Natural killer cell (primary cell): ENCODE measurements at regions not wholly inside any gene's neighbourhood (a gene's known extent, or its start where the extent isn't known, plus 50 kb on each side); places are given as distances from the start of the nearest gene placed in this dataset.

Experiments
- ATAC-seq, 3 donors: fragments of 150-1000 bp in 2 of 3; fragments of 200-7000 bp in 1 of 3; cut with Tn5 transposase; 1 replicate in 1 of 3; 2 replicates in 2 of 3; pipeline ENCODE4 v1.10.0; 2021; ENCODE audit warnings: mild to moderate bottlenecking in 2 of 3, moderate library complexity in 2 of 3
- DNase-seq, 2 donors: peaks; one replicate each; pipeline versions ENCODE4 v3.0.0 to v3.0.0-alpha.2; 2013 to 2021; ENCODE audit warnings: mixed read lengths in 1 of 2
- H3K27ac ChIP-seq: one replicate; pipeline ENCODE4 v1.5.1; 2013; ENCODE audit warnings: mild to moderate bottlenecking, low read length
- H3K27me3 ChIP-seq: one replicate; pipeline ENCODE4 v1.6.1; 2013; ENCODE audit warnings: low read length; ENCODE audit not compliant: control insufficient read depth, insufficient read depth
- H3K36me3 ChIP-seq: one replicate; pipeline ENCODE4 v1.6.1; 2013; ENCODE audit warnings: low read length; ENCODE audit not compliant: control insufficient read depth, insufficient read depth
- H3K4me1 ChIP-seq: one replicate; pipeline ENCODE4 v1.6.1; 2013; ENCODE audit warnings: low read length; ENCODE audit not compliant: control insufficient read depth, insufficient read depth
- H3K4me3 ChIP-seq: one replicate; pipeline ENCODE4 v1.5.1; 2013; ENCODE audit warnings: low read length
- H3K9me3 ChIP-seq: one replicate; pipeline ENCODE4 v1.6.1; 2013; ENCODE audit warnings: low read length; ENCODE audit not compliant: control insufficient read depth, insufficient read depth
- H3K27ac Mint-ChIP-seq, 2 donors: one replicate each; pipeline ENCODE4 v1.8.0; 2022; ENCODE audit warnings: mild to moderate bottlenecking in 2 of 2, mixed read lengths in 2 of 2, moderate library complexity in 1 of 2
- H3K27me3 Mint-ChIP-seq, 2 donors: one replicate each; pipeline ENCODE4 v1.8.0; 2022; ENCODE audit warnings: low read depth in 2 of 2, mixed read lengths in 2 of 2
- H3K36me3 Mint-ChIP-seq: one replicate; pipeline ENCODE4 v1.8.0; 2022; ENCODE audit warnings: mixed read lengths
- H3K4me1 Mint-ChIP-seq, 2 donors: one replicate each; pipeline ENCODE4 v1.8.0; 2022; ENCODE audit warnings: mixed read lengths in 2 of 2
- H3K4me3 Mint-ChIP-seq: one replicate; pipeline ENCODE4 v1.8.0; 2022; ENCODE audit warnings: mild to moderate bottlenecking, moderate library complexity, mixed read lengths
- H3K9me3 Mint-ChIP-seq, 2 donors: one replicate each; pipeline ENCODE4 v1.8.0; 2022; ENCODE audit warnings: mixed read lengths in 2 of 2
- WGBS: methylation state at CpG from one replicate; pipeline ENCODE4 v1.1.7; 2013; ENCODE audit warnings: missing lambda C conversion rate; ENCODE audit not compliant: insufficient coverage; 5-methylcytosine and 5-hydroxymethylcytosine counted together
- intact Hi-C: fragments of 100-400 bp; cut with micrococcal nuclease; formaldehyde crosslinking; loops from one replicate; pipeline ENCODE4 v1.14.2; 2022
- TF ChIP-seq, protein P1 (sequence below): fragments of 200-600 bp; IDR thresholded peaks from one replicate; pipeline ENCODE4 v1.8.0; 2022; ENCODE audit warnings: antibody characterized with exemption

DNA sequence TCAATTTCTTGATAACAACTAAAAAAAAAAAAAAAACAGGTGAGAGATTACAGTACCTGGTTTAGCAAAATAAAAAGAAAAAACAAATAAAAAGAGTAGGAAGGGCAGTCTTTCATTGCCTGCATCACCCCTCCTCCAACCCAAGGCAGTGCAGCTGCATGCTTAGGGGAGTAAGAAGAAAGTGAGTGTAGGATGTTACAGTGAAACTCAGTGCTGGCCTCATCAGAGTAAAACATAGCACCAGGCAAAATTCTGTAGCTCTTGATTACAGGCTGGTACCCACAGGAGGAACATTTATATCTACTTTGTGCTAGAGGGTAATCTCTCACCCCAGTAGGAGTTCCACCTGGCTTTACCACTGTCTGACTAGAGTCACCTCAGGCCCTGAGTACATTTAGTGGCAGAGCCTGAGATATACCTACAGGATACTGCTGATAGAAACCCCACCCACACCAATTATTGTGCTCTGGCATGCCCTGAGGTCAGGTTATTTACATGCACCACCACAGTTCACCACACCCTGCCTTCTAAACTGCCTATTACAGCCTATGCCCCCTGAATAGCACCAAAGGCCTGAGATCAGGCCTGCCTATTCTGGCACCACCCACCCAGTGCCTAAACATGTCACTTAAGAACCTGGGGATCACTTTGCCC lies 241.6 kb downstream of the PAPSS1 start:
- Mint-ChIP-seq H3K9me3 (peaks cover 6 to 8% of the 10 kb centered on the region in 2 donors), H3K4me1 (no peaks in the 10 kb centered on the region), H3K36me3 (peaks cover 7% of the 10 kb centered on the region), H3K27me3 (no peaks in the 10 kb centered on the region), H3K4me3 (no peak overlapping the region), H3K27ac (no peak overlapping the region)
- Histone ChIP-seq H3K4me3 (no peak overlapping the region), H3K4me1 (no peaks in the 10 kb centered on the region), H3K9me3 (peaks cover 10% of the 10 kb centered on the region), H3K36me3 (no peaks in the 10 kb centered on the region), H3K27me3 (no peaks in the 10 kb centered on the region), H3K27ac (no peak overlapping the region)
- no peak for DNase-seq
- intact Hi-C loops = no loop called here
- TF ChIP-seq, protein P1, sequence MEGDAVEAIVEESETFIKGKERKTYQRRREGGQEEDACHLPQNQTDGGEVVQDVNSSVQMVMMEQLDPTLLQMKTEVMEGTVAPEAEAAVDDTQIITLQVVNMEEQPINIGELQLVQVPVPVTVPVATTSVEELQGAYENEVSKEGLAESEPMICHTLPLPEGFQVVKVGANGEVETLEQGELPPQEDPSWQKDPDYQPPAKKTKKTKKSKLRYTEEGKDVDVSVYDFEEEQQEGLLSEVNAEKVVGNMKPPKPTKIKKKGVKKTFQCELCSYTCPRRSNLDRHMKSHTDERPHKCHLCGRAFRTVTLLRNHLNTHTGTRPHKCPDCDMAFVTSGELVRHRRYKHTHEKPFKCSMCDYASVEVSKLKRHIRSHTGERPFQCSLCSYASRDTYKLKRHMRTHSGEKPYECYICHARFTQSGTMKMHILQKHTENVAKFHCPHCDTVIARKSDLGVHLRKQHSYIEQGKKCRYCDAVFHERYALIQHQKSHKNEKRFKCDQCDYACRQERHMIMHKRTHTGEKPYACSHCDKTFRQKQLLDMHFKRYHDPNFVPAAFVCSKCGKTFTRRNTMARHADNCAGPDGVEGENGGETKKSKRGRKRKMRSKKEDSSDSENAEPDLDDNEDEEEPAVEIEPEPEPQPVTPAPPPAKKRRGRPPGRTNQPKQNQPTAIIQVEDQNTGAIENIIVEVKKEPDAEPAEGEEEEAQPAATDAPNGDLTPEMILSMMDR = no peak
- ATAC-seq = no peak

DNA sequence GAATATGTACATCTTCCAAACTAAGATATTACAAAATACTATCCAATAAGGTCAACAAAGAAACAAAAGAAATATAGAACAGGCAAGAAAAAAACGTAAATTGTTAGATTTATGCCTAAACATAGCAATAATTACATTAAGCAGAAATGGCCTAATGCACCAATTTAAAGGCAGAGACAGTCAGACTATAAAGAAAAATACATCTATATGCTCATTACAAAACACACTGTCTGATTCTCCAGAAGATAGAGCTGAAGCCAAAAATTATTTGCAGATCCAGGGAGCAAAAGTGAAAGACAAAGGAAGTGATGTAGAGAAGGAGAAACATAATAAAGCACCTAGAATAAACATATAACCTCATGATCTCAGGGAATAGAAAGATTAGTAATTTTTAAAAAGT lies 246.9 kb downstream of the PAPSS1 start:
- no peak for ATAC-seq
- H3K27me3 ChIP-seq = no peaks in the 10 kb centered on the region
- Mint-ChIP-seq H3K9me3 (peaks cover 6 to 7% of the 10 kb centered on the region in 2 donors), H3K4me1 (no peaks in the 10 kb centered on the region), H3K27ac (no peak overlapping the region), H3K4me3 (no peak overlapping the region), H3K36me3 (no peaks in the 10 kb centered on the region), H3K27me3 (no peaks in the 10 kb centered on the region)
- no peaks in the 10 kb centered on the region for H3K4me1 ChIP-seq
- H3K36me3 ChIP-seq = no peaks in the 10 kb centered on the region
- intact Hi-C loops = no loop called here
- no peak overlapping the region for H3K27ac ChIP-seq
- DNase-seq = no peak
- no peak overlapping the region for H3K4me3 ChIP-seq
- WGBS = 83% methylated on average over 1 of the region's 1 CpG
- H3K9me3 ChIP-seq = no peaks in the 10 kb centered on the region
- TF ChIP-seq, protein P1 = no peak

DNA sequence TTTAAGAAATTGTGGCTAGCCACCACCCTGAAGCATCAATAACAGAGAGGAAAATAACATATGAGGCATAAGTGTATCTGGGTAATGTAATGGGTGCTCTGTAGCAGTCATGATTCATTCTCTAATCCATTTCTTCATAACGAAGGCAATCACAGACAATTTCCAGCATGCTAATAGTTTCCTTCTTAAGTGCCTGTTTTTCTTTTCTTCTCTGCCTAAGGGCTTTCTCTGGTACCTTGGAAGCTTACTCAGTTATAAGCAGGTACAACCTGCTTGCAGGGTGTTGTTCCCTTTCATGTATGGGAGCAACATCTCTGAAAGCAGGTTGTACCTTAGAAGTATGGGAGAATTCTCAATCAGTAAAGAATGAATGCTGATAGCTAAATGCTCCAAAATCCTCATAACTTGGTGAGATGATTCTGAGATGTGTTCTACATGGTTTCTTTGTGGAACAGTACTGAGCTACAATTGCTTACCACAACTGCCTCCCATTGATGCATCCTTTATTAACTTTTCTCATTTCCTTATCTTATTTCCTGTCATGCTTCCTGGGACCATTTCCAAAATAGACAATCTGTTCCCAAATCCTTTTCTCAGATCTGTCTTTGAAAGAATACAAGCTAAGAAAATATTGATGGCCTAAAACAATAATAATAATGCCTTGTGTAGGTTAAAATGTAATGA lies 247.6 kb downstream of the PAPSS1 start:
- 75% methylated on average over 1 of the region's 1 CpG for WGBS
- TF ChIP-seq, protein P1 = no peak
- Histone ChIP-seq H3K27me3 (no peaks in the 10 kb centered on the region), H3K27ac (no peak overlapping the region), H3K9me3 (no peaks in the 10 kb centered on the region), H3K4me1 (no peaks in the 10 kb centered on the region), H3K36me3 (no peaks in the 10 kb centered on the region), H3K4me3 (no peak overlapping the region)
- H3K4me1 Mint-ChIP-seq = no peaks in the 10 kb centered on the region
- DNase-seq (no peak), ATAC-seq (no peak)
- no peaks in the 10 kb centered on the region for H3K27me3 Mint-ChIP-seq
- peaks cover 6 to 7% of the 10 kb centered on the region in 2 donors for H3K9me3 Mint-ChIP-seq
- H3K36me3 Mint-ChIP-seq = no peaks in the 10 kb centered on the region
- intact Hi-C loops = no loop called here
- no peak overlapping the region for H3K27ac Mint-ChIP-seq
- no peak overlapping the region for H3K4me3 Mint-ChIP-seq

DNA sequence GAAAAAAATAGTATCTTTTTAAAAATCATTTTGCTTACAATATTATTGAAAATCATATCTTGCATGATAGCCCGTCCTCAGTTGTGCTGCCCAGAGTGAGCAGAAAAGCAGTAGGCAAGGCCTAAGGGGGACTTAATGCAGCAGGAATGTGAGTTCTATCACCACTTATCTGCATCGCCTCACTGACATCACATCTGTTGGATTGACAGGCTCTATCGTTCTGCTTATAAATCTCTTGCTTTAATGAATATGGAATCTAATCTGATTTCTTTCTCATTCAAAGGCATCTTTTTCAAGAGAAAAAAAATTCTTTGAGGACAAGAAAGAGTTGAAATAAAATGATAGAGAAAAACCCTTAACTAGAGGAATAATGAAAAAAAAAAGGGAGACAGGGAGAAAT lies 249.9 kb downstream of the PAPSS1 start:
- DNase-seq = no peak
- Histone ChIP-seq H3K36me3 (no peaks in the 10 kb centered on the region), H3K9me3 (no peaks in the 10 kb centered on the region), H3K4me3 (no peak overlapping the region), H3K27me3 (no peaks in the 10 kb centered on the region), H3K27ac (no peak overlapping the region), H3K4me1 (no peaks in the 10 kb centered on the region)
- Mint-ChIP-seq H3K4me1 (no peaks in the 10 kb centered on the region), H3K36me3 (no peaks in the 10 kb centered on the region), H3K4me3 (no peak overlapping the region), H3K27ac (no peak overlapping the region), H3K27me3 (no peaks in the 10 kb centered on the region), H3K9me3 (peaks cover 6 to 8% of the 10 kb centered on the region in 2 donors)
- WGBS = 91% methylated on average over 2 of the region's 3 CpGs
- intact Hi-C loops = no loop called here
- TF ChIP-seq, protein P1 = no peak
- no peak for ATAC-seq
